Cardiac fibroblast (primary cell): ENCODE measurements at regions not wholly inside any gene's neighbourhood (a gene's known extent, or its start where the extent isn't known, plus 50 kb on each side); places are given as distances from the start of the nearest gene placed in this dataset.

Experiments
- DNase-seq, 2 donors: peaks; one replicate each; pipeline versions ENCODE4 v3.0.0 to v3.0.0-alpha.2; 2010; ENCODE audit warnings: low read depth in 2 of 2
- H3K4me3 ChIP-seq, 2 donors: replicated peaks in 1 of 2; 1 replicate in 1 of 2; 2 replicates in 1 of 2; pipeline ENCODE4 v1.5.1; 2011; ENCODE audit warnings: low read depth in 2 of 2, low read length in 2 of 2, mild to moderate bottlenecking in 2 of 2, moderate library complexity in 1 of 2
- TF ChIP-seq, protein P1 (sequence below): IDR thresholded peaks from one replicate; pipeline ENCODE4 v1.5.1; 2011; ENCODE audit warnings: low read depth, mild to moderate bottlenecking, low read length, inconsistent platforms

DNA sequence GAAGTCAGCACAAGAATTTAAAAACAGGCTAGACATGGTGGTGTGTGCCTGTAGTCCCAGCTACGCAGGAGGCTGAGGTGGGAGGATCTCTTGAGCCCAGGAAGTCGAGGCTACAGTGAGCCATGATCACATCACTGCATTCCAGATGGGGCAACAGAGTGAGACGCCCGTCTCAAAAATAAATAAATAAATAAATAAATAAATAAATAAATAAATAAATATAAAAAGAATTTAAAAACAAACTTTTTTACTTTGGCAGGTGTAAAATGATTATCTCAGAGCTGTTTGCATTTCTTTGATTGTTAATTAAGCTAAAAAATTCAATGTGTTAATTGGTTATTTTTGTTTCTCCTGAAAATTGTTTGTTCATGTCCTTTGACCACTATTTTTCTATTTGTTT lies 97.5 kb upstream of the RPS6KA3 start:
- TF ChIP-seq, protein P1, sequence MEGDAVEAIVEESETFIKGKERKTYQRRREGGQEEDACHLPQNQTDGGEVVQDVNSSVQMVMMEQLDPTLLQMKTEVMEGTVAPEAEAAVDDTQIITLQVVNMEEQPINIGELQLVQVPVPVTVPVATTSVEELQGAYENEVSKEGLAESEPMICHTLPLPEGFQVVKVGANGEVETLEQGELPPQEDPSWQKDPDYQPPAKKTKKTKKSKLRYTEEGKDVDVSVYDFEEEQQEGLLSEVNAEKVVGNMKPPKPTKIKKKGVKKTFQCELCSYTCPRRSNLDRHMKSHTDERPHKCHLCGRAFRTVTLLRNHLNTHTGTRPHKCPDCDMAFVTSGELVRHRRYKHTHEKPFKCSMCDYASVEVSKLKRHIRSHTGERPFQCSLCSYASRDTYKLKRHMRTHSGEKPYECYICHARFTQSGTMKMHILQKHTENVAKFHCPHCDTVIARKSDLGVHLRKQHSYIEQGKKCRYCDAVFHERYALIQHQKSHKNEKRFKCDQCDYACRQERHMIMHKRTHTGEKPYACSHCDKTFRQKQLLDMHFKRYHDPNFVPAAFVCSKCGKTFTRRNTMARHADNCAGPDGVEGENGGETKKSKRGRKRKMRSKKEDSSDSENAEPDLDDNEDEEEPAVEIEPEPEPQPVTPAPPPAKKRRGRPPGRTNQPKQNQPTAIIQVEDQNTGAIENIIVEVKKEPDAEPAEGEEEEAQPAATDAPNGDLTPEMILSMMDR = no peak
- no peak for DNase-seq
- no peak overlapping the region for H3K4me3 ChIP-seq

GRCh38 chrX:20363275-20363674 lies 96.6 kb upstream of the RPS6KA3 start:
- DNase-seq = no peak
- TF ChIP-seq, protein P1 = no peak
- H3K4me3 ChIP-seq = no peak overlapping the region

- DNase-seq = peak; percentile 64 to 73
- TF ChIP-seq, protein P1 = no peak
- H3K4me3 ChIP-seq = no peak overlapping the region
Measured at GRCh38 chrX:20362268-20363267, 95.9 kb upstream of the RPS6KA3 start.

GRCh38 chrX:20361890-20362262 lies 95.2 kb upstream of the RPS6KA3 start:
- no peak overlapping the region for H3K4me3 ChIP-seq
- TF ChIP-seq, protein P1 = no peak
- peak; percentile 60 to 81 for DNase-seq

GRCh38 chrX:20361081-20361889 lies 94.6 kb upstream of the RPS6KA3 start:
- DNase-seq = peak; percentile 55 to 76
- TF ChIP-seq, protein P1 = no peak
- H3K4me3 ChIP-seq = no peak overlapping the region

DNA sequence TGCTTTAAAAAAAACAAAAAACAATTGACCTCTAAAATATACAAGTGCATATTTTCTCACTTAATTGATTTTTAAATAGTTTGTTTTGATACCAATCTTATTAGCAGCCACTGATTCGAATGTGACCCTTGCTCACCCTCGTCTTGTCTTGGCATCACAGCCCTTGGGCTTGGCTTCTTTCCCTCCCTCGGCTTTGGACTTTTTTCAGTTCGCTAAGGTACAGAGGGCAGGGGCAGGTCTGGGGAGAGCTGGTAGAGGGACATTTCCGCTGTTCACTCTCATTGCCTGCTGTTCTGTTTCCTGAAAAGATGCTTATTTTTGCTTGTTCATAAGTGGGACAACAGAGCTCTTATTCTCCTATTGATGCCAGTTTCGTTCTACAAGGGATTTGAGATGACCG lies 88.5 kb upstream of the RPS6KA3 start:
- no peak for DNase-seq
- TF ChIP-seq, protein P1 = no peak
- no peak overlapping the region for H3K4me3 ChIP-seq
